HPDE6-E6E7 (cell line): ENCODE measurements at regions not wholly inside any gene's neighbourhood (a gene's known extent, or its start where the extent isn't known, plus 50 kb on each side); places are given as distances from the start of the nearest gene placed in this dataset.

Experiments
- DNase-seq: peaks from one replicate; pipeline ENCODE4 v3.0.0; 2011; ENCODE audit warnings: missing footprints; ENCODE audit errors: extremely low spot score

DNA sequence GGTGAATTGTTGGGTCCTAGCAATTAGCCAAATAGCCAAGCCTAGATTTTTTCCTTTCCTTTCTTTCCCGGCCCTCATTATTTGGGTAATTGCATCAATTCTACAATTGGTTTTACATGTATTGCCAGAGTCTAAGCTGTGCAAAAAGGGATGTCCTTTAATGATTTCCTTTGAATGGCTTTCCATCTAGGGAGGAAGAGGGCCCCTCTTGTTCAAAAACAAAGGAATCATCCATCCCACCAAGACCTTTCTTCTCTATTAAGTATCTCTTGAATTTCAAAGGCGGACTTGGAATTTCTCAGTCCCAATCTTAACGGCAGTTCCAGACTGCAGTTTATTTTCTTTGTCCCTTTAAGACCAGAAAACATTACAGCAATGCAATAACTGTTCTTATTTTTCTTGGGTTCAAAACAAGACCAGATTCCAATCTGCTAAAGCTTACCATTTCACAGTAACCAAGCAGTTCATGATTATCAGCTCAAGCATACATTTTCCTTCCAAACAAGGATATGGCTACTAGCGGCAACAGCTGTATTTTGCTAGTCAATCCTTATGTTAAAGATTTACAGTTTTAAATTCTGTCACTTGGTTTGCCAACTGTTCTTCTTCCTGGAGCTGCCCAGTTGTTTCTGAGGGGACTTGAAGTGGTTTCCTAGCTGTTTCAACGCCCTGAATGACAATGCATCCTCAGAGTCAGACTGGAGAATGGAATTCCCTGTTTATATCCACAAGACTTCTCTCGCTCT, 91.4 kb upstream of the LRIG1 start:
- DNase-seq = no peak

DNA sequence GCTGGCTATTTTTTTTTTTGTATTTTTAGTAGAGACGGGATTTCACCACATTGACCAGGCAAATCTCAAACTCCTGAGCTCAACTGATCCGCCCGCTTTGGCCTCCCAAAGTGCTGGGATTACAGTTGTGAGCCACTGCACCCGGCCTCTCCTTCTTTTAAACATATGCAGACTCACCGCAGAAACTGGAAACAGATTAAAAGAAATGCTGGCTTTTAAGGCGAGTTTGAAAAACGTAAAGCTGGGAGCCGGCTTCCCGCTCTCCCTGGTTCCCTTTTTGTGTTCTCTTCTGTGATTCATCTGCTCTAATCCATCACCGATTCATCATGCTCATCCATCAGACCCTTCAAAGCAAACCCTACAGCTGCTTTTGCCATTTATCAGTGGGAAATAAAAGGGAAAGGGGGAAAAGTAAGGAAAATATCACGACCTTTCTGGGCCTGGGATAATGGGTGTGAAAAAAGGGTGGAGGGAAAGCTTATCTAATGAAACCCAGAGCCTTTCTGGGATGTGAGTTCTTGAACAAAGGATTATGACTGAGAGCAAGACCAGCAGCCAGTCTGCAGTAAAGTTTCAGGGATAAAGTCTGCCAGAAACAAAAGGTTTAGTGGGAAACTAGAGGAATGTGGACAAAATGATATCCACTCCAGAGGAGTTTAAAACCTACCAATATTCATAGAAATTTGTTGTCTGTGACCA, 92.3 kb upstream of the LRIG1 start:
- DNase-seq = no peak

GRCh38 chr3:66593978-66594377, 93.2 kb upstream of the LRIG1 start:
- DNase-seq = peak; percentile 11

- DNase-seq = no peak
Measured at GRCh38 chr3:66597308-66597863, 96.6 kb upstream of the LRIG1 start.

DNA sequence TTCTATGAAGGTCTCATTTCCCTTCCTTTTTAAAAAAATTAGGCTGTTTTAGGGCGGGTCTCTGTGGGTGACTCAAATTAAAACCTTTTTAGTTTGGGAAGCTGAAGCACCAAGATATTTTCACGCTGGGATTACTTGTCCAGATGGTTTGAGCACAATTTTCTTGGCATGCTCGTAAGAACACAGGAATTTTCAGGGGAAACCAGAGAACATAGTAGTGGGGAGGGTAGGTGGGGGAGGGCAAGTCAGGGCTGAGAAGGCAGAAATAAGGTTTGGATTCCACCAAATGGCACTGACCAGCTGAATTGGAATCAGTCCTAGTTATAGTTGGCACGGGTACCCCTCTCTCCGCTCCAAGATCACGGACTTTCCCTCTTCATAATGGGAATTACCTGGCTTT, 97.3 kb upstream of the LRIG1 start:
- DNase-seq = no peak

DNA sequence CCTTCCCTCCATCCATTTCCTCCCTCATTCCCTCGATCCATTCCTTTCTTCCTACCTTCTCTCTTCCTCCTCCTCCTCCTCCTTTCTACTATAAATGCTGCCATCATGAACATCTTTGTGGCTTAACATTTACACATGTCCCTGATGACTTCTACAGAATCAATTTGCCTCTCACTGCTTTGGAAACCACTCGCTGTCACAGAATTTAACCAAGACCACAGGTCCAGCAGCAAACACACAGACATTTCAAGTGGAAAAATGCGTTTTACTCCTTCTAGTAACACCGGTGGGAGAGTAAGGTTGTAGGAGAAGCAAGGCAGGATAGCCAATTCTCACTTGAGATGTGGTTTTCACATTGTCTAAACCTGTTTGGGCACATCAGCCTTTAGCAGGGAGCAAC, 101.4 kb upstream of the LRIG1 start:
- no peak for DNase-seq

- DNase-seq = no peak
Measured at GRCh38 chr3:66602691-66603090, 101.9 kb upstream of the LRIG1 start.

DNA sequence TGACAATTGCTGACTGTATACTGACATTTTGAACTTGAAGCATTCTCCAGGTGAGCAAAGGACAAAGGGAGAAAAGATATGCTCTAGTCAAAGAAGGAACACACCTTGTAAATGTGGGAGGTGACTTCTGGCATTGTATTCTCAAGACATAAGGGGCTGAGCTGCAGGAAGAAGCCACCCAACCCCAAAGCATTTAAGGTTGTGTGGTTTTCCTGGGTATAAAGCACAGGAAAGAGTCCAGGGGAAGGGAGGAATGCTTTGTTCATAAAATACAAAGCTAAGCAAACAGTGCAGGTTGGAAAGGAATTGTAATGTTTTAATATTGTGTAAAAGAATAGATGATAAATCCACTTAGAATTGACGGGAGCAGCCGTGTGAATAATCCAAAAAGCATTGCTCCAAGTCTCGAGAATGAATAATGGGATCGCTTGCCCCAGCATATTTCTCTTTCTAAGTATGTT, 102.4 kb upstream of the LRIG1 start:
- DNase-seq = no peak

DNA sequence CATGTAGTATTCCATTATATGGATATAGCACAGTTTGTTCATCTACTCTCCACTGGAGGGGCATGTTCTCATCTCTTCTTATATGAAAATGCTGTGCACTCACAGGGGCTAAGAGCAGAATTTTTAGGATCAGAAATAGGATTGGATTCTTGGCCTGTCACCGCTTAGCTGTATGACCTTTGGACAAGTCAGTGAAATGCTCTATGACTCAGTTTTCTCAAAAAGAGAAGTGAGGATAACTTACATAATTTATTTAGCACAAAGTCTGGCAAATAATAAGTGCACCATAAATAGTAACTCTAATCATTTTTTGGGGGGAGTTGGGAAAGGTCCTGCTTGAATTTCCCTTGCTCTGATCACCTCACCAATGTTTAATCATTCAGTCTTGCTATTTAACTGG, 103.7 kb upstream of the LRIG1 start:
- DNase-seq = no peak

DNA sequence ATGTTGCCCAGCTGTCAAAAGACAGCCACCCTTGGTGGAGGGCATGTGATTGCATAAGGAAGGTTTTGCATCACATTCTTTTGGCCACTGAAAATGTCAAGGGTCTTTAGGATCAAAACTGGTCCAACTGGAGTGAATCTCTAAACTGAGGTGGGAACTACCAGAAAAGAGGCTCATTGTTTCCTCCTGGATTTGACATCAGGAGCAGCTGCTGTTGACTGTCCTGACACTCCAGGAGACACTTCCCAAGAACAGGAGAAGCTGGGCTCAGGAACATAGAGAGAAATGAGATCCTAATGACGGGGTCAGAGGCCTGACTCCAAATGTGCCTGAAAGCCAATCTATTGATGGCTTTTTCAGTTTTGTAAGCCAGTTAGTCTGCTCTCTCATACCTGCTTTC, 105.3 kb upstream of the LRIG1 start:
- DNase-seq = no peak

- DNase-seq = no peak
Measured at GRCh38 chr3:66606868-66607267, 106.0 kb upstream of the LRIG1 start.

GRCh38 chr3:66609660-66610561, 109.1 kb upstream of the LRIG1 start:
- no peak for DNase-seq

DNA sequence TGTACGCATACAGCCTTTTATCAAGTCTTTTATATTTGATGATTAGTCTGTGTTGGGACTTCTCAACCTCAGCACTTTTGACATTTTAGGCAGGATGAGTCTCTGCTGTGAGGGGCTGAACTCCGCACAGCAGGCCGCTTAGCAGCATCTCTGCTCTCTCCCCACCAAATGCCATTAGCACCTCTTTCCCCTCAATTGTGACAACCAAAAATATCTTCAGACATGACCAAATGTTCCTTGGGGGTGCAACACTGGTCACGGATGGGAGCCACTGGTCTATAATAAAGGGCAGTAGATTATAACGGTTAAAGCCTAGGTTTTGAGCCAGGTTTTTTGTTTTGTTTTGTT, 109.7 kb upstream of the LRIG1 start:
- DNase-seq = no peak

GRCh38 chr3:66615643-66616301, 115.0 kb upstream of the LRIG1 start:
- no peak for DNase-seq

- no peak for DNase-seq
Measured at GRCh38 chr3:66617351-66617750, 116.5 kb upstream of the LRIG1 start.

DNA sequence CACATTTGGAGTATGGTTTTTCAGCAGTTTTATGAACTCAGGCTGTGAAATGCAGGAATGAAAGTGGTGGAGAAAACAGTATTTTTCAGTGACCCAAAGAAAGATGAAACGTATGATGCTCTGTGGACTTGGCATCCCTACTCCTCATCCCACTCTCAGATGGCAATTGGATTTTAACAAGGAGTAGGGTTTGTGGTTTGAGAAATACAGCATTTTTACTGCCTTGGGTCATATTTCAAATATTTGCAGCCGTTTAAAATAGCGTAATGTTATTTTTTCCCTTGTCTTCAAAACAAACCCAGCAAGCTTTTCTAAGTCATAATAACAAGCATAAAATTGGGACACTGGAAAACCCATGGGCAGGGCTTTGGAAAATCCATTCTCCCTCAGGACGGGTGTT, 117.2 kb upstream of the LRIG1 start:
- no peak for DNase-seq

DNA sequence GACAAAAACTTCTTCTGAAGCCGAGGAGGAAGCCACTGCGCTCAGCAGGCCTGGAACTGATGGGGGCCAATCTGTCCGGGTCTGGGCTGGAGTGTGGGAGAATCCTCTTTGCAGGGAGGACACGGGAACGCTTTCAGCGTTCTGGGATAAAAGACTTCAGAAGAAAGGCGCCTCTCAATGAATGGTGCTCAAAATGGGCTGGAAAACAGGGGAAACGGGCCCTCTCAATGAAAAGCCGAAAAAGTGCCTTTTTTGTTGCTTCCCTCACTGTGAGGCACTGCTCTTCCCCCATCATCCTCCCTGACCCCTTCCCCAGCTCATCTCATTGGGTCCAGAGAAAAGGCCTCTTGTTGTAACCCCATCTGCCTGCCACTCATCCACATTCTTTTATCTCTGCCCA, 119.5 kb upstream of the LRIG1 start:
- DNase-seq = no peak

GRCh38 chr3:66622756-66623457, 122.1 kb upstream of the LRIG1 start:
- DNase-seq = no peak

- no peak for DNase-seq
Measured at GRCh38 chr3:66625505-66626216, 124.8 kb upstream of the LRIG1 start.
